ENCODE measurements at regions not wholly inside any gene's neighbourhood (a gene's known extent, or its start where the extent isn't known, plus 50 kb on each side); places are given as distances from the start of the nearest gene placed in this dataset.

DNA sequence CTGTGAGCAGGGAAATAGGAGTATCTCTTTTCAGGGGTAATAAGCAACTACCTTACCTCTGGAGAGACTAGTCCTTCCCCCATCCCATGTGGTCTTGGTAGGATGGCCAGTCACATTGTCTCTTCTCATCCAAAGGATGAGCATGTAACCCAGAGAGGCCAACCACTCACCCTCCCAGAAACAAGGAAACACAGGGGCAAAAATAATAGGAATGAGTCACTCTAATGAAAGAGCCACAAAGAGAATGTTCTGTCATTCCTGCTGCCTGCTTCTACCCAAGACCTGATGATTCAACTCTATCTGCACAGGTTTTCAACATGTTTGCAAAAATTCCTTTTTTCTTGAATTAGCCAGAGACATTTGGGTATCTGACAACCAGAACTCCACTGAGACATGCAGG, 99.3 kb upstream of the NFE2L3 start:
- TF ChIP-seq, protein P1, sequence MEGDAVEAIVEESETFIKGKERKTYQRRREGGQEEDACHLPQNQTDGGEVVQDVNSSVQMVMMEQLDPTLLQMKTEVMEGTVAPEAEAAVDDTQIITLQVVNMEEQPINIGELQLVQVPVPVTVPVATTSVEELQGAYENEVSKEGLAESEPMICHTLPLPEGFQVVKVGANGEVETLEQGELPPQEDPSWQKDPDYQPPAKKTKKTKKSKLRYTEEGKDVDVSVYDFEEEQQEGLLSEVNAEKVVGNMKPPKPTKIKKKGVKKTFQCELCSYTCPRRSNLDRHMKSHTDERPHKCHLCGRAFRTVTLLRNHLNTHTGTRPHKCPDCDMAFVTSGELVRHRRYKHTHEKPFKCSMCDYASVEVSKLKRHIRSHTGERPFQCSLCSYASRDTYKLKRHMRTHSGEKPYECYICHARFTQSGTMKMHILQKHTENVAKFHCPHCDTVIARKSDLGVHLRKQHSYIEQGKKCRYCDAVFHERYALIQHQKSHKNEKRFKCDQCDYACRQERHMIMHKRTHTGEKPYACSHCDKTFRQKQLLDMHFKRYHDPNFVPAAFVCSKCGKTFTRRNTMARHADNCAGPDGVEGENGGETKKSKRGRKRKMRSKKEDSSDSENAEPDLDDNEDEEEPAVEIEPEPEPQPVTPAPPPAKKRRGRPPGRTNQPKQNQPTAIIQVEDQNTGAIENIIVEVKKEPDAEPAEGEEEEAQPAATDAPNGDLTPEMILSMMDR (conservative IDR thresholded peaks at IDR 0.05 in 1 of 2, IDR thresholded peaks at IDR 0.05 in 1 of 2; ENCODE audit: low read depth in 1 of 2, low read length in 2 of 2) = no peak
- TF ChIP-seq EZH2 (IDR thresholded peaks at IDR 0.05; ENCODE audit: low read length, missing control alignments) = no peak
